GM12878 (cell line): ENCODE measurements at regions not wholly inside any gene's neighbourhood (a gene's known extent, or its start where the extent isn't known, plus 50 kb on each side); places are given as distances from the start of the nearest gene placed in this dataset.
A peak's percentile ranks its signal among the peaks of the same experiment; 100 is the strongest.

Experiments
- ATAC-seq: fragments of 200-7000 bp; cut with Tn5 transposase; 3 replicates; pipeline ENCODE4 v1.9.1; 2020; ENCODE audit warnings: mild to moderate bottlenecking, moderate library complexity
- BruUV-seq: library from RNA; stranded (reverse); fragments of 400-500 nt; replicated peaks from 2 replicates; lab custom pipeline; 2021; lab: Mats Ljungman, UMichigan
- CTCF ChIA-PET: fragments of 300-600 bp; sonication (Branson Sonifier 250); formaldehyde crosslinking; extraction: SDS; loops from one replicate; lab custom pipeline; 2021; ENCODE audit warnings: inconsistent platforms; lab: Yijun Ruan, JAX
- POLR2A ChIA-PET: fragments of 350-600 bp; formaldehyde crosslinking; extraction: SDS; loops from one replicate; lab custom pipeline; 2021; ENCODE audit warnings: inconsistent platforms; lab: Charles Lee
- RAD21 ChIA-PET: fragments of 300-600 bp; sonication (Branson Sonifier 250); formaldehyde crosslinking; loops from one replicate; lab custom pipeline; 2023; ENCODE audit warnings: antibody characterized with exemption; ENCODE audit not compliant: unreplicated experiment; lab: Charles Lee
- SMC1A ChIA-PET: fragments of 300-600 bp; sonication (Branson Sonifier 250); formaldehyde crosslinking; loops from one replicate; lab custom pipeline; 2023; ENCODE audit not compliant: unreplicated experiment, uncharacterized antibody; lab: Charles Lee
- DNase-seq: peaks from one replicate; pipeline ENCODE4 v3.0.0-alpha.2; 2011; ENCODE audit warnings: low read depth, low spot score
- FAIRE-seq: peaks from 3 replicates; lab custom pipeline; 2011; peaks lifted over from hg19 to GRCh38; lab: Jason Lieb, UNC
- H2AFZ ChIP-seq: 2 replicates; pipeline ENCODE4 v1.6.0; 2011; ENCODE audit warnings: low read depth, low read length, control low read depth; ENCODE audit not compliant: control insufficient read depth
- H3K27ac ChIP-seq: 2 replicates; pipeline ENCODE4 v1.5.1; 2011; ENCODE audit warnings: control low read depth; ENCODE audit not compliant: control insufficient read depth, insufficient read depth
- H3K27me3 ChIP-seq, 2 experiments: replicated peaks in 1 of 2; 2 replicates each; pipeline versions ENCODE4 v1.6.0 to v1.6.1; 2011; ENCODE audit warnings: low read length in 1 of 2; ENCODE audit not compliant: control insufficient read depth in 2 of 2, insufficient read depth in 2 of 2
- H3K36me3 ChIP-seq, 2 experiments: 2 replicates each; pipeline ENCODE4 v1.5.1; 2011; ENCODE audit warnings: low read length in 1 of 2; ENCODE audit not compliant: control insufficient read depth in 2 of 2, insufficient read depth in 2 of 2
- H3K4me1 ChIP-seq: 2 replicates; pipeline ENCODE4 v1.6.1; 2011; ENCODE audit warnings: mild to moderate bottlenecking, low read length, moderate library complexity, mixed read lengths; ENCODE audit not compliant: control insufficient read depth, insufficient read depth
- H3K4me2 ChIP-seq: 2 replicates; pipeline ENCODE4 v1.6.0; 2011; ENCODE audit warnings: control low read depth; ENCODE audit not compliant: control insufficient read depth, insufficient read depth
- H3K4me3 ChIP-seq: fragments of 200-600 bp; sonication (generic); 2 replicates; pipeline ENCODE4 v1.5.1; 2016
- H3K79me2 ChIP-seq: 2 replicates; pipeline ENCODE4 v1.6.0; 2011; ENCODE audit warnings: low read length; ENCODE audit not compliant: control insufficient read depth, insufficient read depth
- H3K9ac ChIP-seq: 2 replicates; pipeline ENCODE4 v1.8.0; 2011; ENCODE audit warnings: low read length, control low read depth, mixed read lengths; ENCODE audit not compliant: control insufficient read depth, insufficient read depth
- H3K9me3 ChIP-seq: replicated peaks from 3 replicates; pipeline ENCODE4 v1.5.1; 2011; ENCODE audit warnings: mild to moderate bottlenecking, low read length; ENCODE audit not compliant: control insufficient read depth, insufficient read depth
- H4K20me1 ChIP-seq: 2 replicates; pipeline ENCODE4 v1.6.0; 2011; ENCODE audit not compliant: control insufficient read depth, insufficient read depth
- BHLHE40 ChIP-seq, 2 experiments: fragments of 450-650 bp in 1 of 2; IDR thresholded peaks; 2 replicates each; pipeline ENCODE4 v1.6.1; 2011 to 2017; ENCODE audit warnings: low read depth in 2 of 2, borderline replicate concordance in 1 of 2, improper control_type of control experiment in 1 of 2, low read length in 1 of 2, mild to moderate bottlenecking in 1 of 2
- EED ChIP-seq: sonication (generic); IDR thresholded peaks from 2 replicates; pipeline ENCODE4 v1.6.1; 2016; ENCODE audit warnings: antibody characterized with exemption, low read depth
- FOXM1 ChIP-seq: IDR thresholded peaks from 2 replicates; pipeline ENCODE4 v1.6.1; 2012; ENCODE audit warnings: low read depth, mild to moderate bottlenecking, inconsistent platforms, low read length, moderate library complexity
- IRF4 ChIP-seq: IDR thresholded peaks from 2 replicates; pipeline ENCODE4 v1.6.1; 2011; ENCODE audit warnings: low read depth, low read length
- LARP7 ChIP-seq: fragments of 450-650 bp; IDR thresholded peaks from 2 replicates; pipeline ENCODE4 v1.6.1; 2017; ENCODE audit warnings: mild to moderate bottlenecking
- MAX ChIP-seq: IDR thresholded peaks from 2 replicates; pipeline ENCODE4 v1.6.1; 2012; ENCODE audit warnings: low read depth, low read length, improper control_type of control experiment
- MEF2A ChIP-seq: IDR thresholded peaks from 2 replicates; pipeline ENCODE4 v1.6.1; 2011; ENCODE audit warnings: low read depth, mild to moderate bottlenecking, low read length, moderate library complexity; ENCODE audit not compliant: insufficient read depth
- MEF2B ChIP-seq: fragments of 450-650 bp; IDR thresholded peaks from 2 replicates; pipeline ENCODE4 v1.6.1; 2018; ENCODE audit warnings: mild to moderate bottlenecking, moderate library complexity; ENCODE audit not compliant: partially characterized antibody, poor library complexity, severe bottlenecking
- SIN3A ChIP-seq: IDR thresholded peaks from 2 replicates; pipeline ENCODE4 v1.6.1; 2012; ENCODE audit warnings: low read depth, low read length, improper control_type of control experiment
- TCF3 ChIP-seq: IDR thresholded peaks from 2 replicates; pipeline ENCODE4 v1.6.1; 2012; ENCODE audit warnings: low read depth, mild to moderate bottlenecking, low read length, borderline replicate concordance; ENCODE audit not compliant: insufficient read depth
- ZZZ3 ChIP-seq: IDR thresholded peaks from 2 replicates; pipeline ENCODE4 v1.6.1; 2011; ENCODE audit warnings: low read depth; ENCODE audit not compliant: control insufficient read depth, insufficient read length
- WGBS: methylation state at CpG from one replicate; pipeline ENCODE4 v1.1.6; 2016; ENCODE audit warnings: low lambda C conversion rate; ENCODE audit not compliant: insufficient replicate concordance, insufficient coverage; ENCODE audit errors: missing lambda C conversion rate; 5-methylcytosine and 5-hydroxymethylcytosine counted together
- in situ Hi-C: fragments of 300-500 bp; cut with MboI; formaldehyde crosslinking; loops from 9 replicates; pipeline ENCODE4 v1.14.3; 2018; ENCODE audit warnings: mixed read lengths
- intact Hi-C: fragments of 100-400 bp; cut with micrococcal nuclease; formaldehyde crosslinking; loops from one replicate; pipeline ENCODE4 v1.14.2; 2022; ENCODE audit not compliant: unreplicated experiment
- TF ChIP-seq, protein P1 (sequence below): fragments of 450-650 bp; IDR thresholded peaks from 2 replicates; pipeline ENCODE4 v1.6.1; 2018; ENCODE audit warnings: mild to moderate bottlenecking, low read depth, moderate library complexity; ENCODE audit not compliant: partially characterized antibody
- TF ChIP-seq, protein P2 (sequence below): fragments of 450-650 bp; IDR thresholded peaks from 2 replicates; pipeline ENCODE4 v1.6.1; 2014; ENCODE audit warnings: mild to moderate bottlenecking
- TF ChIP-seq, protein P3 (sequence below), 3 experiments: IDR thresholded peaks in 2 of 3; conservative IDR thresholded peaks in 1 of 3; 2 replicates each; pipeline ENCODE4 v1.5.1; 2011; ENCODE audit warnings: low read depth in 3 of 3, low read length in 3 of 3, mild to moderate bottlenecking in 3 of 3, control low read depth in 2 of 3, moderate library complexity in 2 of 3, inconsistent platforms in 1 of 3, mixed read lengths in 1 of 3; ENCODE audit not compliant: control insufficient read depth in 2 of 3, insufficient read depth in 1 of 3; ENCODE audit errors: extremely low read depth in 1 of 3

DNA sequence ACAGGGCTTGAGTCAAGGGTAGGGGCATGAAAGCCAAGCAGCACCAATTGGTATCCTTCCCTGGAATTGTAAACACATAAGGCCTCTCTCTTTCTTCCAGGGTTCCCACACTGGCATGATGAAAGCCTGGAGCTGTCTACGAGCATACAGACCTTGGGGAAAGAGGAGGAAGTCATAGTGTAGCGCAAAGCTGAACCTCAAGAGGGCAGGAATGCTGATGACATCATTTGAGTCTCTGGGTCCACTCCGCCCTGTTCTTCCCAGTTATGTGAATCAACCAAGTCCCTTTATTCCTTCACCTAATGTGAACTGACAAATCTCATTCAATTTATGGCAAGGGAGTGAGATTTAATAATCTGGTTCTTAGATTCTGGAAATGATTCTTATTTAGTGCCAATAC, 266.4 kb upstream of the NCAM1 start (continued):
- TF ChIP-seq FOXM1: no peak
- TF ChIP-seq, protein P1, sequence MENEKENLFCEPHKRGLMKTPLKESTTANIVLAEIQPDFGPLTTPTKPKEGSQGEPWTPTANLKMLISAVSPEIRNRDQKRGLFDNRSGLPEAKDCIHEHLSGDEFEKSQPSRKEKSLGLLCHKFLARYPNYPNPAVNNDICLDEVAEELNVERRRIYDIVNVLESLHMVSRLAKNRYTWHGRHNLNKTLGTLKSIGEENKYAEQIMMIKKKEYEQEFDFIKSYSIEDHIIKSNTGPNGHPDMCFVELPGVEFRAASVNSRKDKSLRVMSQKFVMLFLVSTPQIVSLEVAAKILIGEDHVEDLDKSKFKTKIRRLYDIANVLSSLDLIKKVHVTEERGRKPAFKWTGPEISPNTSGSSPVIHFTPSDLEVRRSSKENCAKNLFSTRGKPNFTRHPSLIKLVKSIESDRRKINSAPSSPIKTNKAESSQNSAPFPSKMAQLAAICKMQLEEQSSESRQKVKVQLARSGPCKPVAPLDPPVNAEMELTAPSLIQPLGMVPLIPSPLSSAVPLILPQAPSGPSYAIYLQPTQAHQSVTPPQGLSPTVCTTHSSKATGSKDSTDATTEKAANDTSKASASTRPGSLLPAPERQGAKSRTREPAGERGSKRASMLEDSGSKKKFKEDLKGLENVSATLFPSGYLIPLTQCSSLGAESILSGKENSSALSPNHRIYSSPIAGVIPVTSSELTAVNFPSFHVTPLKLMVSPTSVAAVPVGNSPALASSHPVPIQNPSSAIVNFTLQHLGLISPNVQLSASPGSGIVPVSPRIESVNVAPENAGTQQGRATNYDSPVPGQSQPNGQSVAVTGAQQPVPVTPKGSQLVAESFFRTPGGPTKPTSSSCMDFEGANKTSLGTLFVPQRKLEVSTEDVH: no peak
- TF ChIP-seq MAX: no peak
- TF ChIP-seq, protein P2, sequence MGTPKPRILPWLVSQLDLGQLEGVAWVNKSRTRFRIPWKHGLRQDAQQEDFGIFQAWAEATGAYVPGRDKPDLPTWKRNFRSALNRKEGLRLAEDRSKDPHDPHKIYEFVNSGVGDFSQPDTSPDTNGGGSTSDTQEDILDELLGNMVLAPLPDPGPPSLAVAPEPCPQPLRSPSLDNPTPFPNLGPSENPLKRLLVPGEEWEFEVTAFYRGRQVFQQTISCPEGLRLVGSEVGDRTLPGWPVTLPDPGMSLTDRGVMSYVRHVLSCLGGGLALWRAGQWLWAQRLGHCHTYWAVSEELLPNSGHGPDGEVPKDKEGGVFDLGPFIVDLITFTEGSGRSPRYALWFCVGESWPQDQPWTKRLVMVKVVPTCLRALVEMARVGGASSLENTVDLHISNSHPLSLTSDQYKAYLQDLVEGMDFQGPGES: no peak
- TF ChIP-seq MEF2A: no peak

GRCh38 chr11:112697391-112698178, 263.6 kb upstream of the NCAM1 start:
- RAD21 ChIA-PET: interaction anchor here (1.0 kb wide), 1 partner anchor 15 kb away, joined by 3 read pairs; no protein-coding TSS in a partner anchor
- SMC1A ChIA-PET: interaction anchor here (1.6 to 1.8 kb wide), 2 partner anchors 10 to 15 kb away, joined by 4 to 6 read pairs; no protein-coding TSS in a partner anchor
- 58% methylated on average over 10 of the region's 10 CpGs for WGBS
- no peaks in the 10 kb centered on the region for H4K20me1 ChIP-seq
- H3K4me1 ChIP-seq: no peaks in the 10 kb centered on the region
- no peaks in the 10 kb centered on the region for H3K36me3 ChIP-seq
- H2AFZ ChIP-seq: no peak overlapping the region
- no peaks in the 10 kb centered on the region for H3K79me2 ChIP-seq
- in situ Hi-C loops: no loop called here
- no peak overlapping the region for H3K27ac ChIP-seq
- no peak overlapping the region for H3K9ac ChIP-seq
- H3K4me3 ChIP-seq: no peak overlapping the region
- H3K27me3 ChIP-seq: no peaks in the 10 kb centered on the region
- peak; percentile 35; the same call in 1 of the 3 replicates for ATAC-seq
- intact Hi-C loops: no loop called here
- POLR2A ChIA-PET: no interaction called here
- DNase-seq: no peak
- no peaks in the 10 kb centered on the region for H3K9me3 ChIP-seq
- no TSS peak for BruUV-seq
- no peak for FAIRE-seq
- no peak overlapping the region for H3K4me2 ChIP-seq
- CTCF ChIA-PET: no interaction called here
- TF ChIP-seq EED: no peak
- no peak for TF ChIP-seq SIN3A
- TF ChIP-seq BHLHE40 (IDR thresholded peaks at IDR 0.05; ENCODE audit: borderline replicate concordance in 1 of 2, low read depth in 2 of 2, low read length in 1 of 2): no peak
- no peak for TF ChIP-seq LARP7
- TF ChIP-seq MEF2B: no peak
- TF ChIP-seq IRF4: no peak
- TF ChIP-seq, protein P3, sequence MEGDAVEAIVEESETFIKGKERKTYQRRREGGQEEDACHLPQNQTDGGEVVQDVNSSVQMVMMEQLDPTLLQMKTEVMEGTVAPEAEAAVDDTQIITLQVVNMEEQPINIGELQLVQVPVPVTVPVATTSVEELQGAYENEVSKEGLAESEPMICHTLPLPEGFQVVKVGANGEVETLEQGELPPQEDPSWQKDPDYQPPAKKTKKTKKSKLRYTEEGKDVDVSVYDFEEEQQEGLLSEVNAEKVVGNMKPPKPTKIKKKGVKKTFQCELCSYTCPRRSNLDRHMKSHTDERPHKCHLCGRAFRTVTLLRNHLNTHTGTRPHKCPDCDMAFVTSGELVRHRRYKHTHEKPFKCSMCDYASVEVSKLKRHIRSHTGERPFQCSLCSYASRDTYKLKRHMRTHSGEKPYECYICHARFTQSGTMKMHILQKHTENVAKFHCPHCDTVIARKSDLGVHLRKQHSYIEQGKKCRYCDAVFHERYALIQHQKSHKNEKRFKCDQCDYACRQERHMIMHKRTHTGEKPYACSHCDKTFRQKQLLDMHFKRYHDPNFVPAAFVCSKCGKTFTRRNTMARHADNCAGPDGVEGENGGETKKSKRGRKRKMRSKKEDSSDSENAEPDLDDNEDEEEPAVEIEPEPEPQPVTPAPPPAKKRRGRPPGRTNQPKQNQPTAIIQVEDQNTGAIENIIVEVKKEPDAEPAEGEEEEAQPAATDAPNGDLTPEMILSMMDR (IDR thresholded peaks at IDR 0.05 in 2 of 3, conservative IDR thresholded peaks at IDR 0.05 in 1 of 3; ENCODE audit: control insufficient read depth in 2 of 3, extremely low read depth in 1 of 3, insufficient read depth in 1 of 3, low read depth in 3 of 3, low read length in 3 of 3): no peak
- TF ChIP-seq ZZZ3: no peak
- no peak for TF ChIP-seq TCF3
